ENCODE measurements at regions not wholly inside any gene's neighbourhood (a gene's known extent, or its start where the extent isn't known, plus 50 kb on each side); places are given as distances from the start of the nearest gene placed in this dataset.

DNA sequence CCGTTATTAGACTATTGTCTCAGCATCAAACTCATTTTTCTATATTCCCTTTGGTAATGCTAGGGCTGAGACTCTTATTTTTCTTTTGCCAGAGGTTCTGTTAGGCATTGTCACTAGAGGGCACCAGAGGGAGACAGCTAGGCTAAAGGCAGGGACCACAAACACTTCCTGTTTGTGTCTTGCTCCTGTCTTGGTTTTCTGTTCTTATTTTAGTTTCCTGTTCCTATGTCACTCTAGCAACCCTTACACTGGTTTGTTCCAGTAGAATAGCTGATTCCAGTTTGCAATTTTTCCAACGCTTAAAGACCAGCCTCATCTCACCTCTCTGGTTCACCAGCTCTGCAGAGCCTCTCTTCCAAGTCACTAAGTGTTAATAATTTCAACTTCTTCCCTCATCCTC is 772.0 kb downstream of the DIAPH3 start:
- Histone ChIP-seq H2AFZ (ENCODE audit: control insufficient read depth, low read depth, low read length) (peak overlapping the region; percentile 91), H3K36me3 (ENCODE audit: control insufficient read depth in 2 of 2, insufficient read depth in 2 of 2, low read length in 1 of 2) (no peaks in the 10 kb centered on the region), H3K4me1 (ENCODE audit: control insufficient read depth, insufficient read depth, low read length) (no peaks in the 10 kb centered on the region), H3K79me2 (ENCODE audit: control insufficient read depth, insufficient read depth, low read length) (no peaks in the 10 kb centered on the region), H3K27ac (ENCODE audit: control insufficient read depth, insufficient read depth) (peak overlapping the region; percentile 38), H4K20me1 (ENCODE audit: control insufficient read depth, insufficient read depth) (no peaks in the 10 kb centered on the region), H3K4me2 (ENCODE audit: control insufficient read depth, insufficient read depth) (0 out of 2 replicates have a peak overlapping the region, but pooled peaks have one; percentile 35), H3K9ac (ENCODE audit: control insufficient read depth, insufficient read depth, low read length) (no peak overlapping the region), H3K9me3 (replicated peaks; ENCODE audit: control insufficient read depth, insufficient read depth, low read length) (no peaks in the 10 kb centered on the region), H3K4me3 (no peak overlapping the region), H3K27me3 (replicated peaks in 1 of 2; ENCODE audit: control insufficient read depth in 2 of 2, insufficient read depth in 2 of 2, low read length in 1 of 2) (no peaks in the 10 kb centered on the region)
- peak; percentile 81 for FAIRE-seq
- BruUV-seq (replicated peaks) = no TSS peak
- SMC1A ChIA-PET (ENCODE audit: uncharacterized antibody, unreplicated experiment) = interaction anchor here (0.8 to 2.4 kb wide), 18 partner anchors 9 to 1039 kb away, joined by 3 to 24 read pairs (median 4); no protein-coding TSS in a partner anchor
- in situ Hi-C loops (cut with MboI) (loop anchor here (10.0 kb wide), 4 partner anchors 283 to 1043 kb away; no protein-coding TSS in a partner anchor), intact Hi-C loops (cut with micrococcal nuclease; ENCODE audit: unreplicated experiment) (loop anchor here (1.0 to 10.0 kb wide), 5 partner anchors 287 to 1041 kb away; no protein-coding TSS in a partner anchor)
- peak; percentile 45 for DNase-seq (ENCODE audit: low read depth, low spot score)
- 0% methylated on average over 2 of the region's 2 CpGs for WGBS (ENCODE audit: insufficient coverage, insufficient replicate concordance, low lambda C conversion rate, missing lambda C conversion rate)
- RAD21 ChIA-PET (ENCODE audit: unreplicated experiment) = interaction anchor here (0.7 to 5.3 kb wide), 10 partner anchors 29 to 1040 kb away, joined by 3 to 32 read pairs (median 4); no protein-coding TSS in a partner anchor
- ATAC-seq = peak; percentile 97
- CTCF ChIA-PET = interaction anchor here (0.5 to 7.2 kb wide), 34 partner anchors 9 to 1046 kb away, joined by 3 to 89 read pairs (median 4); no protein-coding TSS in a partner anchor
- POLR2A ChIA-PET = no interaction called here
- TF ChIP-seq ESRRA (IDR thresholded peaks at IDR 0.05; ENCODE audit: low read length) (no peak), MEF2B (IDR thresholded peaks at IDR 0.05; ENCODE audit: partially characterized antibody, poor library complexity, severe bottlenecking) (no peak), RAD21 (IDR thresholded peaks at IDR 0.05; ENCODE audit: insufficient read depth, low read depth, low read length) (peak; percentile 87), SMAD5 (IDR thresholded peaks at IDR 0.05; ENCODE audit: low read depth) (no peak), MTA3 (IDR thresholded peaks at IDR 0.05; ENCODE audit: borderline replicate concordance, low read length) (no peak), KDM1A (IDR thresholded peaks at IDR 0.05; ENCODE audit: borderline replicate concordance) (no peak), ZSCAN29 (IDR thresholded peaks at IDR 0.05) (no peak), EZH2 (IDR thresholded peaks at IDR 0.05; ENCODE audit: borderline replicate concordance, control insufficient read depth, low read depth, low read length) (no peak), POLR2AphosphoS5 (IDR thresholded peaks at IDR 0.05; ENCODE audit: low read length) (no peak), TAF1 (IDR thresholded peaks at IDR 0.05; ENCODE audit: borderline replicate concordance, low read depth, low read length) (no peak), EGR1 (IDR thresholded peaks at IDR 0.05; ENCODE audit: borderline replicate concordance in 1 of 2, low read depth in 2 of 2, low read length in 2 of 2) (no peak), ZNF24 (IDR thresholded peaks at IDR 0.05) (0 out of 2 replicates have a peak, but pooled peaks have one; percentile 18), TCF12 (IDR thresholded peaks at IDR 0.05; ENCODE audit: low read depth, low read length) (no peak), POLR2A (IDR thresholded peaks at IDR 0.05; ENCODE audit: low read depth, low read length) (no peak), SP1 (IDR thresholded peaks at IDR 0.05; ENCODE audit: low read depth, low read length) (no peak)
- TF ChIP-seq, protein P1, sequence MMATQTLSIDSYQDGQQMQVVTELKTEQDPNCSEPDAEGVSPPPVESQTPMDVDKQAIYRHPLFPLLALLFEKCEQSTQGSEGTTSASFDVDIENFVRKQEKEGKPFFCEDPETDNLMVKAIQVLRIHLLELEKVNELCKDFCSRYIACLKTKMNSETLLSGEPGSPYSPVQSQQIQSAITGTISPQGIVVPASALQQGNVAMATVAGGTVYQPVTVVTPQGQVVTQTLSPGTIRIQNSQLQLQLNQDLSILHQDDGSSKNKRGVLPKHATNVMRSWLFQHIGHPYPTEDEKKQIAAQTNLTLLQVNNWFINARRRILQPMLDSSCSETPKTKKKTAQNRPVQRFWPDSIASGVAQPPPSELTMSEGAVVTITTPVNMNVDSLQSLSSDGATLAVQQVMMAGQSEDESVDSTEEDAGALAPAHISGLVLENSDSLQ (IDR thresholded peaks at IDR 0.05) = peak; percentile 64
- TF ChIP-seq, protein P2, sequence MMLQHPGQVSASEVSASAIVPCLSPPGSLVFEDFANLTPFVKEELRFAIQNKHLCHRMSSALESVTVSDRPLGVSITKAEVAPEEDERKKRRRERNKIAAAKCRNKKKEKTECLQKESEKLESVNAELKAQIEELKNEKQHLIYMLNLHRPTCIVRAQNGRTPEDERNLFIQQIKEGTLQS (IDR thresholded peaks at IDR 0.05; ENCODE audit: borderline replicate concordance, extremely low read depth, low read depth, low read length) = no peak
- TF ChIP-seq, protein P3, sequence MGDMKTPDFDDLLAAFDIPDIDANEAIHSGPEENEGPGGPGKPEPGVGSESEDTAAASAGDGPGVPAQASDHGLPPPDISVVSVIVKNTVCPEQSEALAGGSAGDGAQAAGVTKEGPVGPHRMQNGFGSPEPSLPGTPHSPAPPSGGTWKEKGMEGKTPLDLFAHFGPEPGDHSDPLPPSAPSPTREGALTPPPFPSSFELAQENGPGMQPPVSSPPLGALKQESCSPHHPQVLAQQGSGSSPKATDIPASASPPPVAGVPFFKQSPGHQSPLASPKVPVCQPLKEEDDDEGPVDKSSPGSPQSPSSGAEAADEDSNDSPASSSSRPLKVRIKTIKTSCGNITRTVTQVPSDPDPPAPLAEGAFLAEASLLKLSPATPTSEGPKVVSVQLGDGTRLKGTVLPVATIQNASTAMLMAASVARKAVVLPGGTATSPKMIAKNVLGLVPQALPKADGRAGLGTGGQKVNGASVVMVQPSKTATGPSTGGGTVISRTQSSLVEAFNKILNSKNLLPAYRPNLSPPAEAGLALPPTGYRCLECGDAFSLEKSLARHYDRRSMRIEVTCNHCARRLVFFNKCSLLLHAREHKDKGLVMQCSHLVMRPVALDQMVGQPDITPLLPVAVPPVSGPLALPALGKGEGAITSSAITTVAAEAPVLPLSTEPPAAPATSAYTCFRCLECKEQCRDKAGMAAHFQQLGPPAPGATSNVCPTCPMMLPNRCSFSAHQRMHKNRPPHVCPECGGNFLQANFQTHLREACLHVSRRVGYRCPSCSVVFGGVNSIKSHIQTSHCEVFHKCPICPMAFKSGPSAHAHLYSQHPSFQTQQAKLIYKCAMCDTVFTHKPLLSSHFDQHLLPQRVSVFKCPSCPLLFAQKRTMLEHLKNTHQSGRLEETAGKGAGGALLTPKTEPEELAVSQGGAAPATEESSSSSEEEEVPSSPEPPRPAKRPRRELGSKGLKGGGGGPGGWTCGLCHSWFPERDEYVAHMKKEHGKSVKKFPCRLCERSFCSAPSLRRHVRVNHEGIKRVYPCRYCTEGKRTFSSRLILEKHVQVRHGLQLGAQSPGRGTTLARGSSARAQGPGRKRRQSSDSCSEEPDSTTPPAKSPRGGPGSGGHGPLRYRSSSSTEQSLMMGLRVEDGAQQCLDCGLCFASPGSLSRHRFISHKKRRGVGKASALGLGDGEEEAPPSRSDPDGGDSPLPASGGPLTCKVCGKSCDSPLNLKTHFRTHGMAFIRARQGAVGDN (IDR thresholded peaks at IDR 0.05) = no peak
- TF ChIP-seq, protein P4, sequence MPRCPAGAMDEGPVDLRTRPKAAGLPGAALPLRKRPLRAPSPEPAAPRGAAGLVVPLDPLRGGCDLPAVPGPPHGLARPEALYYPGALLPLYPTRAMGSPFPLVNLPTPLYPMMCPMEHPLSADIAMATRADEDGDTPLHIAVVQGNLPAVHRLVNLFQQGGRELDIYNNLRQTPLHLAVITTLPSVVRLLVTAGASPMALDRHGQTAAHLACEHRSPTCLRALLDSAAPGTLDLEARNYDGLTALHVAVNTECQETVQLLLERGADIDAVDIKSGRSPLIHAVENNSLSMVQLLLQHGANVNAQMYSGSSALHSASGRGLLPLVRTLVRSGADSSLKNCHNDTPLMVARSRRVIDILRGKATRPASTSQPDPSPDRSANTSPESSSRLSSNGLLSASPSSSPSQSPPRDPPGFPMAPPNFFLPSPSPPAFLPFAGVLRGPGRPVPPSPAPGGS (IDR thresholded peaks at IDR 0.05; ENCODE audit: borderline replicate concordance, insufficient read depth, low read depth, low read length, poor library complexity, severe bottlenecking) = no peak
